ENCODE measurements at regions not wholly inside any gene's neighbourhood (a gene's known extent, or its start where the extent isn't known, plus 50 kb on each side); places are given as distances from the start of the nearest gene placed in this dataset.

DNA sequence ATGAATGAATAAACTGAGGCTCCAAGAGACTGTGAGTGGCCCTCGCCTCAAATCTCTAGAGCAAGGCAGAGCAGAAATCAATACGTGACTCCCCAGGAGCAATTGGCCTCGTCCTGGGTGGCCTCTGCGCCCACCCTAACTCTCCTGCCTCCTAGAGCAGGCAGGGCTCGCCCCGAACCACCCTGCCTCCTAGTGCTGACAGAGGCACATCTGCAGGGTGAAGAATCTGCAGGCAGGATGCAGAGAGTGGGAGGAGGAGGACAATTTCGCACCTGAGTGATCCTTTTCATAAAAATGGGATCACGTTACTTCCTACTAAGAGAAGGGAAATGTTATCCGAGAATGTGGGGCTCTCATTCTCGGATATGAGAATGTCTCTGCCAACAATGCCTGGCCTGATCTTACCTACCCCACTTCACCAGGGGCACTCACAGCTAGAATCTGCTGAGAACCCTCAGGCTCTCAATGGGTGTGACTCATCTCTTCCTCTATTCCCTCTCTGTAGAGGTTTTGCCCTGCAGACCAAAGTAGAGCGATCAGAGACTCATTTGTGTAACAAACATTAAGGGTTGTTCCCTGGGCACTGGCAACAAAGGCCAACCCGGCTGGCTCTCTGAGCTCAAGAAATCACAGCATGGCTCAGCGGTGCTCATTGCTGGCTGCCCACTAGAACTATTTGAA, 61.7 kb upstream of the BCL2L14 start:
- Histone ChIP-seq H3K18ac (ENCODE audit: low read depth, low read length) (no peak overlapping the region), H3K79me1 (ENCODE audit: low read depth in 1 of 2, low read length in 2 of 2) (no peaks in the 10 kb centered on the region), H4K8ac (ENCODE audit: low read depth in 2 of 2, low read length in 2 of 2) (no peak overlapping the region), H4K5ac (ENCODE audit: low read depth, low read length) (no peak overlapping the region), H4K20me1 (ENCODE audit: insufficient read depth, low read length) (no peaks in the 10 kb centered on the region), H2AK9ac (replicated peaks; ENCODE audit: low read depth, low read length, poor library complexity) (no peak overlapping the region), H3K4ac (ENCODE audit: low read depth, low read length) (no peak overlapping the region), H3K4me3 (ENCODE audit: insufficient read depth, low read depth, low read length) (no peak overlapping the region), H3K14ac (replicated peaks; ENCODE audit: low read depth, low read length) (no peak overlapping the region), H3K9ac (ENCODE audit: low read depth, low read length) (no peak overlapping the region), H3K9me3 (ENCODE audit: control insufficient read depth, insufficient read depth, low read length) (no peaks in the 10 kb centered on the region), H2BK5ac (ENCODE audit: low read depth, low read length, poor library complexity, severe bottlenecking) (no peak overlapping the region), H3K27me3 (ENCODE audit: control insufficient read depth, insufficient read depth, low read length) (peaks cover 4% of the 10 kb centered on the region), H3K56ac (ENCODE audit: extremely low read depth, insufficient read depth, low read length) (no peak overlapping the region), H2AFZ (replicated peaks; ENCODE audit: low read length, poor library complexity) (peak overlapping the region; percentile 1), H3K4me1 (ENCODE audit: control insufficient read depth, insufficient read depth, low read length) (peaks cover 7% of the 10 kb centered on the region), H3K27ac (ENCODE audit: insufficient read depth, low read length) (no peak overlapping the region), H3K23ac (ENCODE audit: low read depth, low read length) (no peak overlapping the region), H2BK20ac (ENCODE audit: low read depth, low read length) (no peak overlapping the region), H3K36me3 (ENCODE audit: control insufficient read depth, insufficient read depth, low read length) (no peaks in the 10 kb centered on the region), H2BK120ac (ENCODE audit: low read depth, low read length) (no peak overlapping the region), H4K91ac (ENCODE audit: insufficient read depth, low read depth, low read length) (no peak overlapping the region), H3K4me2 (ENCODE audit: low read depth, low read length) (no peak overlapping the region), H2BK15ac (ENCODE audit: low read depth, low read length) (no peak overlapping the region), H3K9me1 (ENCODE audit: insufficient read depth, low read length) (peaks cover 12% of the 10 kb centered on the region), H2AK5ac (ENCODE audit: low read depth, low read length) (no peak overlapping the region)
- intact Hi-C loops (cut with micrococcal nuclease) = no loop called here
- POLR2A ChIA-PET (ENCODE audit: unreplicated experiment) = interaction anchor here (0.5 kb wide), 1 partner anchor 450 kb away, joined by 7 read pairs; no protein-coding TSS in a partner anchor
- dilution Hi-C loops (cut with HindIII; ENCODE audit: low sequenced_read_pairs, unreplicated experiment) = no loop called here
- 57% methylated on average over 1 of the region's 13 CpGs; no CpG with 5 or more reads in 1 of the 2 experiments for WGBS, 2 experiments (ENCODE audit: extremely low coverage in 2 of 2, insufficient read length in 1 of 2)
- in situ Hi-C loops (cut with MboI; ENCODE audit: low sequenced_read_pairs) = no loop called here
- DNase-seq = peak; percentile 31
- no TSS peak for BruUV-seq (replicated peaks)
- ATAC-seq (ENCODE audit: low read depth) = no peak
- CTCF ChIA-PET = interaction anchor here (0.6 kb wide), 1 partner anchor 311 kb away, joined by 3 read pairs; no protein-coding TSS in a partner anchor
- TF ChIP-seq FOS (IDR thresholded peaks at IDR 0.05; ENCODE audit: low read depth, low read length) (no peak), RFX5 (IDR thresholded peaks at IDR 0.05; ENCODE audit: low read depth, low read length) (no peak), BHLHE40 (IDR thresholded peaks at IDR 0.05; ENCODE audit: low read depth, low read length) (no peak), CEBPB (IDR thresholded peaks at IDR 0.05; ENCODE audit: low read depth, low read length) (no peak), MAZ (IDR thresholded peaks at IDR 0.05; ENCODE audit: borderline replicate concordance, low read depth, low read length) (no peak), CHD1 (IDR thresholded peaks at IDR 0.05; ENCODE audit: low read depth, low read length) (no peak), RAD21 (IDR thresholded peaks at IDR 0.05; ENCODE audit: low read length) (no peak), POLR2A (IDR thresholded peaks at IDR 0.05; ENCODE audit: low read depth, low read length) (no peak), NFE2L2 (IDR thresholded peaks at IDR 0.05; ENCODE audit: low read depth, low read length) (no peak), RCOR1 (IDR thresholded peaks at IDR 0.05; ENCODE audit: insufficient replicate concordance, low read length) (no peak)
- TF ChIP-seq, protein P1, sequence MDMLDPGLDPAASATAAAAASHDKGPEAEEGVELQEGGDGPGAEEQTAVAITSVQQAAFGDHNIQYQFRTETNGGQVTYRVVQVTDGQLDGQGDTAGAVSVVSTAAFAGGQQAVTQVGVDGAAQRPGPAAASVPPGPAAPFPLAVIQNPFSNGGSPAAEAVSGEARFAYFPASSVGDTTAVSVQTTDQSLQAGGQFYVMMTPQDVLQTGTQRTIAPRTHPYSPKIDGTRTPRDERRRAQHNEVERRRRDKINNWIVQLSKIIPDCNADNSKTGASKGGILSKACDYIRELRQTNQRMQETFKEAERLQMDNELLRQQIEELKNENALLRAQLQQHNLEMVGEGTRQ (IDR thresholded peaks at IDR 0.05; ENCODE audit: low read depth, low read length) = no peak
- TF ChIP-seq, protein P2, sequence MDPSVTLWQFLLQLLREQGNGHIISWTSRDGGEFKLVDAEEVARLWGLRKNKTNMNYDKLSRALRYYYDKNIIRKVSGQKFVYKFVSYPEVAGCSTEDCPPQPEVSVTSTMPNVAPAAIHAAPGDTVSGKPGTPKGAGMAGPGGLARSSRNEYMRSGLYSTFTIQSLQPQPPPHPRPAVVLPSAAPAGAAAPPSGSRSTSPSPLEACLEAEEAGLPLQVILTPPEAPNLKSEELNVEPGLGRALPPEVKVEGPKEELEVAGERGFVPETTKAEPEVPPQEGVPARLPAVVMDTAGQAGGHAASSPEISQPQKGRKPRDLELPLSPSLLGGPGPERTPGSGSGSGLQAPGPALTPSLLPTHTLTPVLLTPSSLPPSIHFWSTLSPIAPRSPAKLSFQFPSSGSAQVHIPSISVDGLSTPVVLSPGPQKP (IDR thresholded peaks at IDR 0.05; ENCODE audit: borderline replicate concordance, low read depth, low read length) = no peak

Data from IMR-90 (cell line).